Neuron (in vitro differentiated cells): ENCODE measurements at regions not wholly inside any gene's neighbourhood (a gene's known extent, or its start where the extent isn't known, plus 50 kb on each side); places are given as distances from the start of the nearest gene placed in this dataset.

Experiments used
- H2AFZ ChIP-seq: one replicate; pipeline ENCODE4 v1.6.1; 2013; ENCODE audit warnings: low read depth, mild to moderate bottlenecking, inconsistent platforms, low read length, moderate library complexity
- H3K27me3 ChIP-seq: one replicate; pipeline ENCODE4 v1.6.1; 2013; ENCODE audit warnings: low read length; ENCODE audit not compliant: insufficient read depth
- H3K36me3 ChIP-seq: one replicate; pipeline ENCODE4 v1.6.1; 2013; ENCODE audit warnings: low read length; ENCODE audit not compliant: insufficient read depth
- H3K4me1 ChIP-seq: one replicate; pipeline ENCODE4 v1.6.1; 2013; ENCODE audit warnings: low read length; ENCODE audit not compliant: insufficient read depth
- H3K4me3 ChIP-seq: 2 replicates; pipeline ENCODE4 v1.5.1; 2013; ENCODE audit warnings: mild to moderate bottlenecking, low read length, moderate library complexity
- H3K9me3 ChIP-seq: one replicate; pipeline ENCODE4 v1.6.1; 2013; ENCODE audit warnings: low read length

DNA sequence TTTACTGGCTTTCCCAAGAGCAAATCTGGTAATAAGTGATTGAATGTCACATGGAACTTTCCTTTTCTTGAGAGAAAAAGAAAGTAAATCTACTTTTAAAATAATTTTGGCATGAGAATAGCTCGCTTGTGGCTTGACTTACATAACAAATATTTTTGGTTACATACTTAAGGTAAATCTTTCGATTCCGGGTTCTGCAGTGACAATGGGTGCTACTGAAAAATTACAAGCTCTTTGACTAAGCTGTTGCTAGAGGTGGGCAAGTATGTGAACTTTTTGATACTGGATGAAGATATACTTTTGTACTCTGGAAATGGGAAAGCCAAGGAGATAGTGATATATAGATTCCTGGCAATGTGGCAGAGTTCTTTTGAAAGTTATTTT, 51.9 kb upstream of the OTOL1 start:
- Histone ChIP-seq H2AFZ (no peak overlapping the region), H3K4me3 (no peak overlapping the region), H3K4me1 (no peaks in the 10 kb centered on the region), H3K9me3 (no peaks in the 10 kb centered on the region), H3K27me3 (no peaks in the 10 kb centered on the region), H3K36me3 (no peaks in the 10 kb centered on the region)

DNA sequence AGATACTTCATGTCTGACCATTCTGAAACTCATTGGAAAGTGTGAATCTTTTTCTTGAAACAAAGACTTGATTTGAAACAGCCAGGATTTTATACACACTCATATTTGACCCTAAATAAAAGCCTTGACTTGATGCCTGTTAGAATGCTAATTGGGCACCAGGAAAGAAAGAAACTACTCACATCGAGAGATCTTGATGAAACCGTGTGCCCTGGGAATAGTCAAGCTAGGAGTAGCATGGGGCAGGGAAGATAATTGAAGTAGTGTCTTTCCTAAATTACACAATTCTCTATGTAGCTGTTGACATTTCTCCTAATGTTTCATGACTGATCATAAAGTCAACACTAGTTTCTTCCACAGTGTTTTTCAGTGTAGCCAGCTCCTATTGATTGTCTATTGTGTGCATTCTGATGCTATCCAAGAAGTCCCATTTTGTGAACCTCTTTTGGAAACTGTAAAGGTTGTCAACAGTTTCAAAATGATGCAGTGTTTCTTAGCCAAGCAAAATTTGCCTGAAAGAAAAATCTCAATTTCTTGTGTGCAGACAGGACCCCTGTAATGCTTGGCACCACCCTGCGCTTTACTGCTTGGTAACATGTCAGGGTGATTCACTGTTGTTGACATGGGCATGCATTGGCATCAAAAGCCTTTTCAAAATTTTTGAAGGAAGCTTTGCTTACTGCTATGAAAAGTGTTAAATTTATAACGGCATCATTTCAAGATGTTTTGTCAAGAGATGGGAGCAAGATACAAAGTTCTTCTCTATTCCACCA, 52.5 kb upstream of the OTOL1 start:
- Histone ChIP-seq H3K4me3 (no peak overlapping the region), H3K27me3 (no peaks in the 10 kb centered on the region), H2AFZ (no peak overlapping the region), H3K9me3 (no peaks in the 10 kb centered on the region), H3K4me1 (no peaks in the 10 kb centered on the region), H3K36me3 (no peaks in the 10 kb centered on the region)

DNA sequence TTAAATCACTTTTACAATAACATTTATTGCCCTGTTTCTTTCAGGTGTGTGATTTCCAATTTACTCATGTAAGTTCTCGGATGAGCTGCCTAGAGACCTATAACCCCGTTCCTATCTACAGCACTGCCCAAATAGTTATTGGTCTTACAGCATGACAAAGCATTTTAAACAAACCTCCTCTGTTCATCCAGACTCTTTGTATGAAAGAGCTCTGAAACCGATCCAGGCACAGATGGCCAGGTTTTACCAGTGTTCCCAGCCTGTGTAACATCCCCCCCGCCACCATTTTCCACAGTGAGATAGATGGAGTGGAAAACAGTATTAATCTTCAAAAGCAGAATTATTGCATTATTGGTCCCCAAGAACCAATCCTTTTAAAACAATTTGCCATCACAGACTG, 59.0 kb upstream of the SPTSSB start:
- Histone ChIP-seq H3K9me3 (no peaks in the 10 kb centered on the region), H3K4me1 (no peaks in the 10 kb centered on the region), H3K4me3 (no peak overlapping the region), H3K36me3 (no peaks in the 10 kb centered on the region), H3K27me3 (no peaks in the 10 kb centered on the region), H2AFZ (no peak overlapping the region)

DNA sequence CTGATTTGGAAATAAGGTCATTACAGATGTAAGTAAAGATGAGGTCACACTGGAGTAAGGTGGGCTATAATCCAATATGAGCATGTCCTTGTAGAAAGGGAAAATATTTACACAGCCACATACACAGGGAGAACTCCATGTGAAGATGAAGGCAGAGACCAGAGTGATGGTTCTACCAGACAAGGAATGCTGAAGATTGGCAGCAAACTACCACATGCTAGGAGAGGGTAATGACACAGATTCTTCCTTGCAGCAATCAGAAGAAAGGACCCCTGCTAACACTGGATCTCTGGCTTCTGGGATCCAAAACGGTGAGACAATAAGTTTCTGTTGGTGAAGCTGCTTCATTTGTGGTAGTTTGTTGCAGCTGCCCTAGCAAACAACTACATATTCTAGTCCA, 56.0 kb upstream of the SPTSSB start:
- no peaks in the 10 kb centered on the region for H3K27me3 ChIP-seq
- H3K4me1 ChIP-seq = no peaks in the 10 kb centered on the region
- no peak overlapping the region for H2AFZ ChIP-seq
- H3K9me3 ChIP-seq = no peaks in the 10 kb centered on the region
- no peaks in the 10 kb centered on the region for H3K36me3 ChIP-seq
- H3K4me3 ChIP-seq = no peak overlapping the region

DNA sequence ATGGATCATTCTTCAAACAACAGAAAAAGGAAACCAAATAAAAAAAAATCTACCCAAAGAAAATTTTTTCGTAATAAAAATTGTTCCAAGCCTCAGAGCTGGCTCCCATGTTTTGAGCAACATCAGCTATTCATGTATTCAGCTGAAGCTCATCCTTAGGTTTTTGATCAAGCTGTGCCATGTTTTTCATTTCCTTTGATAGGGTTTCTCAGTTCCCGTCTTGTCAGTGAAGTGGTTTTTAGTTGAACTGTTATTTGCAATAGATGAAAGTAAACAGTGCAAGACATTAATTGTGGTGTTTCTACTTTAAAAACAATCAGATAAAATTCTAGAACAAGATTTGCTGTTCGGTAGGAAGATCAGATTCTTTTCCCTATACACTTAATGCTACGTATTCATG, 55.4 kb upstream of the SPTSSB start:
- Histone ChIP-seq H3K4me3 (no peak overlapping the region), H3K9me3 (no peaks in the 10 kb centered on the region), H3K27me3 (no peaks in the 10 kb centered on the region), H3K4me1 (no peaks in the 10 kb centered on the region), H2AFZ (no peak overlapping the region), H3K36me3 (no peaks in the 10 kb centered on the region)

DNA sequence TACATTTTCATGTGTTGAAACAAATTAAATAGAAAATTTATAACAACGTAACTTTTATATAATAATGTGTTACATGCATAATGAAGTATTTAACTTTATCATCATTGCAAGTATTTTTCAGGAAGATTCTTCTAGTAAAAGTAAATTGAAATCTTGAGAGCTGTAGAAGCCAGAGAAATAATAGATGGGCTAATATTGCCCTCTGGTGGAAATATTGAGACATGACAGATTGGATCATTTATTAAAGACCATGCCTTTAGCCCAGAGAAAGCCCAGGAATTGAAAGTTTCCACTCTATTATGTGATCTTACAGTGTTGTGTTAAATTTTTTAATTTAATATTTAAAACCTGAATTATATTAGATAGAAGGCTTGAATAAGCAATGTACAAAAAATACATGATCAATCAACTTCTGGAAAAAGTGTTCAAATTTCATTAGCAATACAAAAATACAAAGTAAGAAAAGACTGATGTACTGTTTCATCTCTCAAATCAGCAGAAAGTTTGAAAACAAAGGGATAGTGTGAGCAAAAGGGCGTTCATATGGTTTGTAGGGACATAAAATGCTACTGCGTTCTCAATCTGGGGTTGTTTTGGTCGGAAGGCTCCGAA, 52.7 kb upstream of the SPTSSB start:
- H2AFZ ChIP-seq = peak overlapping the region; percentile 32

DNA sequence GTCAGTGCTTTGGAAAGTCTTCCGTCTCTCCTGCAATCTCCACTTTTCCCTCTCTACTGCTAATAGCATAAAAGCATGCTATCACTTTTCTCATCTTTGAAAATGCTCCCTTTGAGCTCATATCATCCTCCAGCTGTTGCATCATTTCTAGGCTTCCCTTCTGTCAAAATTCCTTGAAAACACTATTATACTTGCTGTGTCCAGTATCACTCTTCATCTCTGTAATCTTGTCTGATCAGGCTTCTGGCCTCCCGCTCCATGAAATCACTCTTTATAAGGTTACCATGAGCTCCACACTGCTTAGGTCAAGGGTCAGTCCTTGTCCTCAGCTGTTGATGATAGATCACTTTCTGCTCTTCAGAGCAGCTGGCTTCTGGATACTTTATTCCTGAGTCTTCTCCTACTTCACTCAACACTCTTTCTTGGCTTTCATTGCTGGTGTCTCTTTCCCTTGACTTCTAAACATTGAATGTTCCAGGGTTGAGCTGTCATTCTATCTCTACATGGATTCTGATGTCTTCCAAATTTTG, 50.9 kb upstream of the SPTSSB start:
- peaks cover 11% of the 10 kb centered on the region for H3K4me1 ChIP-seq
- no peaks in the 10 kb centered on the region for H3K36me3 ChIP-seq
- H2AFZ ChIP-seq = no peak overlapping the region
- no peak overlapping the region for H3K4me3 ChIP-seq
- no peaks in the 10 kb centered on the region for H3K27me3 ChIP-seq
- no peaks in the 10 kb centered on the region for H3K9me3 ChIP-seq

More for the DNA sequence above, 52.7 kb upstream of the SPTSSB start:
- no peaks in the 10 kb centered on the region for H3K27me3 ChIP-seq
- H3K4me1 ChIP-seq = peaks cover 11% of the 10 kb centered on the region
- no peak overlapping the region for H3K4me3 ChIP-seq
- no peaks in the 10 kb centered on the region for H3K9me3 ChIP-seq
- H3K36me3 ChIP-seq = no peaks in the 10 kb centered on the region
